ENCODE measurements at regions not wholly inside any gene's neighbourhood (a gene's known extent, or its start where the extent isn't known, plus 50 kb on each side); places are given as distances from the start of the nearest gene placed in this dataset.

DNA sequence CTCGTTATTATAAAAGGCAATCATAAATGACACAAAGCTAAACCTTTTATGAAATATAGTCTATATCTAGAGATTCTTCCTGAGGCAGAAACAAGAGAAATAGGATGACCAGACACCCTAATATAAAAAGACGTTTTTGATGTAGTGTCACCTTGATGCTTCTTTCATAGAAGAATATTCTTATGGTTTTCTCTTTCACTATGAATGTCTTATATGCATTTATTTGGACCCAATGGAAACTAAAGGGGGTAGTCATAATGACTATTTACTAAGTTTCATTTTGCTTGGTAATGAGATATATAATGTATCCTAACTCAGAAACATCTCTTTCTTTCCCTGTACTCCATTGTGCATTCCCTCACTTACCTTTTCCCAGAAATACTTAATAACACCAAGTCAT is 393.9 kb downstream of the RAP2B start:
- TF ChIP-seq POLR2A (IDR thresholded peaks at IDR 0.05) = no peak
- TF ChIP-seq, protein P1, sequence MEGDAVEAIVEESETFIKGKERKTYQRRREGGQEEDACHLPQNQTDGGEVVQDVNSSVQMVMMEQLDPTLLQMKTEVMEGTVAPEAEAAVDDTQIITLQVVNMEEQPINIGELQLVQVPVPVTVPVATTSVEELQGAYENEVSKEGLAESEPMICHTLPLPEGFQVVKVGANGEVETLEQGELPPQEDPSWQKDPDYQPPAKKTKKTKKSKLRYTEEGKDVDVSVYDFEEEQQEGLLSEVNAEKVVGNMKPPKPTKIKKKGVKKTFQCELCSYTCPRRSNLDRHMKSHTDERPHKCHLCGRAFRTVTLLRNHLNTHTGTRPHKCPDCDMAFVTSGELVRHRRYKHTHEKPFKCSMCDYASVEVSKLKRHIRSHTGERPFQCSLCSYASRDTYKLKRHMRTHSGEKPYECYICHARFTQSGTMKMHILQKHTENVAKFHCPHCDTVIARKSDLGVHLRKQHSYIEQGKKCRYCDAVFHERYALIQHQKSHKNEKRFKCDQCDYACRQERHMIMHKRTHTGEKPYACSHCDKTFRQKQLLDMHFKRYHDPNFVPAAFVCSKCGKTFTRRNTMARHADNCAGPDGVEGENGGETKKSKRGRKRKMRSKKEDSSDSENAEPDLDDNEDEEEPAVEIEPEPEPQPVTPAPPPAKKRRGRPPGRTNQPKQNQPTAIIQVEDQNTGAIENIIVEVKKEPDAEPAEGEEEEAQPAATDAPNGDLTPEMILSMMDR (IDR thresholded peaks at IDR 0.05) = no peak
